Calu3 (cell line): ENCODE measurements at regions not wholly inside any gene's neighbourhood (a gene's known extent, or its start where the extent isn't known, plus 50 kb on each side); places are given as distances from the start of the nearest gene placed in this dataset.

ENCODE experiments used
- BruUV-seq: library from RNA; stranded (reverse); fragments of 400-500 nt; replicated peaks from 2 replicates; lab custom pipeline; 2021; lab: Mats Ljungman, UMichigan
- CTCF ChIA-PET: fragments of 300-600 bp; sonication (Branson Sonifier 250); formaldehyde crosslinking; loops from one replicate; lab custom pipeline; 2022; ENCODE audit warnings: antibody characterized with exemption; lab: Charles Lee
- DNase-seq: peaks from one replicate; pipeline ENCODE4 v3.0.0; 2022
- H3K27ac Mint-ChIP-seq: one replicate; pipeline ENCODE4 v1.8.0; 2022; ENCODE audit warnings: mixed read lengths; ENCODE audit not compliant: unreplicated experiment
- H3K27me3 Mint-ChIP-seq: one replicate; pipeline ENCODE4 v1.8.0; 2022; ENCODE audit warnings: mixed read lengths; ENCODE audit not compliant: unreplicated experiment
- H3K36me3 Mint-ChIP-seq: one replicate; pipeline ENCODE4 v1.8.0; 2022; ENCODE audit warnings: mild to moderate bottlenecking, moderate library complexity, mixed read lengths; ENCODE audit not compliant: insufficient read depth, unreplicated experiment
- H3K4me1 Mint-ChIP-seq: one replicate; pipeline ENCODE4 v1.8.0; 2022; ENCODE audit warnings: mild to moderate bottlenecking, low read depth, mixed read lengths; ENCODE audit not compliant: unreplicated experiment
- H3K4me3 Mint-ChIP-seq: one replicate; pipeline ENCODE4 v1.8.0; 2022; ENCODE audit warnings: mild to moderate bottlenecking, low read depth, moderate library complexity, mixed read lengths; ENCODE audit not compliant: unreplicated experiment
- H3K9me3 Mint-ChIP-seq: one replicate; pipeline ENCODE4 v1.8.0; 2022; ENCODE audit warnings: low read depth, mixed read lengths; ENCODE audit not compliant: unreplicated experiment
- intact Hi-C: fragments of 100-400 bp; cut with micrococcal nuclease; formaldehyde crosslinking; loops from one replicate; pipeline ENCODE4 v1.10.0; 2022; ENCODE audit not compliant: unreplicated experiment
- TF ChIP-seq, protein P1 (sequence below): fragments of 200-600 bp; IDR thresholded peaks from one replicate; pipeline ENCODE4 v1.8.0; 2022; ENCODE audit warnings: antibody characterized with exemption; ENCODE audit not compliant: unreplicated experiment

DNA sequence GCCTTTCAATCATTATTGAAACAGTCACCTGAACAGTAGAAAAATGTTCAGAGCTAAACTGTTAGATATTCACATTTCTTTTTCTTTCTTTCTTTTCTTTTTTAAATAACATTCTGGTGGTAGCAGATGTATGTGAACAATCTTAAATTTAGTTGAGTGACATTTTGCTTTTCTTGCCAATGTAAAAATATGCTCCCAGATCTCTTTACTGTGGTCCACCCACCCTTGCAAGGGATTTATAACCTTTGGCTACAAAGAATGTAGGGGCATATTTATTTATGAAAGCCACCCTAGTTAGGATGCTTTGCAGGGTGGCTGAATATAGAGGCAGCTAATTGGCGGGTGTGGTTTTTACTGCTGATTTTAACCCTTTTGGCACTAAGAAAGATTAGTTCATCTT lies 473.9 kb downstream of the MFSD1 start:
- H3K4me1 Mint-ChIP-seq: no peaks in the 10 kb centered on the region
- H3K36me3 Mint-ChIP-seq: no peaks in the 10 kb centered on the region
- DNase-seq: no peak
- CTCF ChIA-PET: no interaction called here
- no peak overlapping the region for H3K27ac Mint-ChIP-seq
- intact Hi-C loops: no loop called here
- no TSS peak for BruUV-seq
- no peak overlapping the region for H3K4me3 Mint-ChIP-seq
- H3K27me3 Mint-ChIP-seq: peaks cover 24% of the 10 kb centered on the region
- TF ChIP-seq, protein P1, sequence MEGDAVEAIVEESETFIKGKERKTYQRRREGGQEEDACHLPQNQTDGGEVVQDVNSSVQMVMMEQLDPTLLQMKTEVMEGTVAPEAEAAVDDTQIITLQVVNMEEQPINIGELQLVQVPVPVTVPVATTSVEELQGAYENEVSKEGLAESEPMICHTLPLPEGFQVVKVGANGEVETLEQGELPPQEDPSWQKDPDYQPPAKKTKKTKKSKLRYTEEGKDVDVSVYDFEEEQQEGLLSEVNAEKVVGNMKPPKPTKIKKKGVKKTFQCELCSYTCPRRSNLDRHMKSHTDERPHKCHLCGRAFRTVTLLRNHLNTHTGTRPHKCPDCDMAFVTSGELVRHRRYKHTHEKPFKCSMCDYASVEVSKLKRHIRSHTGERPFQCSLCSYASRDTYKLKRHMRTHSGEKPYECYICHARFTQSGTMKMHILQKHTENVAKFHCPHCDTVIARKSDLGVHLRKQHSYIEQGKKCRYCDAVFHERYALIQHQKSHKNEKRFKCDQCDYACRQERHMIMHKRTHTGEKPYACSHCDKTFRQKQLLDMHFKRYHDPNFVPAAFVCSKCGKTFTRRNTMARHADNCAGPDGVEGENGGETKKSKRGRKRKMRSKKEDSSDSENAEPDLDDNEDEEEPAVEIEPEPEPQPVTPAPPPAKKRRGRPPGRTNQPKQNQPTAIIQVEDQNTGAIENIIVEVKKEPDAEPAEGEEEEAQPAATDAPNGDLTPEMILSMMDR: no peak
- no peaks in the 10 kb centered on the region for H3K9me3 Mint-ChIP-seq

GRCh38 chr3:159277814-159278213 lies 476.0 kb downstream of the MFSD1 start:
- CTCF ChIA-PET: interaction anchor here (0.6 kb wide), 1 partner anchor 181 kb away, joined by 3 read pairs; no protein-coding TSS in a partner anchor

DNA sequence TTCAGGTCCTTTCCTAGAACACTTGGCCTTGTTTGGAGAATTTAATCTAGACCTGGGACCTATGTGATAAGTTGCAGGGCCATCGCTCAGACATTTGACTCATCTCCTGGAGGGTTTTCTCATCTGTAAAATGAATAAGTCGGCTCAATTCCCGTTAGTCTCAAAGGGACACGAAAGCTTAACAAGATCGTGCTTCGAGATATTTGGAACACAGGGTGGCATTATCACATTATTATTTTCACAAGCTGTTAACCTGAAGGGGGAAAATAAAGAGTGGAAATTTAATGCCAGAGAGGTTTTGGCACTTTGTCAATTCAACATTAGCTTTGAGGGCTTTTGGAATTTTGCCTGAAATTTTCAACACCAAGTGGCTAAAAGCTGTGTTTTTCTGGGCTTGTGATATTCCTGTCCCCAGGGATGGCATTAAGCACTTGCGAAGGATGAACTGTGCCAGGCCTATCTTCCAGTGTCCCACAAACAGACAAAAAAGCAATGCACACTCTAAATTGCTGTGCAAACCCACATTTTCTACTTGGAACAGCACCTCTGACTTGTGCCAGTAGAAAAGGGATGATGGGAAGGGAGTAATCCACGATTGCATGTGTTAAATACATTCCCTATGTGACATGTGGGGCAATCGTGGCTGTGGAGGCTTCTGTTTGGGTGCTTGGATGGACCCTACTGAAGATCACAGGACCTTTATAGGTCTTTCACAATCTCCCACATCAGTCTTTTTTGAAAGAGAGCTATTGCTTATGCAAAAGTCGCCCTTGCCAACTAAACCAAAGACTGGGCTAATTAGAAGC lies 478.7 kb downstream of the MFSD1 start:
- DNase-seq: no peak
- Mint-ChIP-seq H3K4me1 (no peaks in the 10 kb centered on the region), H3K27ac (no peak overlapping the region), H3K9me3 (no peaks in the 10 kb centered on the region), H3K27me3 (peaks cover 19% of the 10 kb centered on the region), H3K36me3 (no peaks in the 10 kb centered on the region), H3K4me3 (no peak overlapping the region)
- no TSS peak for BruUV-seq
- intact Hi-C loops: no loop called here
- TF ChIP-seq, protein P1: no peak
- CTCF ChIA-PET: interaction anchor here (0.9 kb wide), 1 partner anchor 357 kb away, joined by 3 read pairs; no protein-coding TSS in a partner anchor

More at GRCh38 chr3:159277814-159278213, 476.0 kb downstream of the MFSD1 start:
- TF ChIP-seq, protein P1: no peak
- Mint-ChIP-seq H3K27ac (no peak overlapping the region), H3K36me3 (no peaks in the 10 kb centered on the region), H3K4me3 (no peak overlapping the region), H3K4me1 (no peaks in the 10 kb centered on the region), H3K9me3 (no peaks in the 10 kb centered on the region), H3K27me3 (peaks cover 24% of the 10 kb centered on the region)
- no TSS peak for BruUV-seq
- DNase-seq: no peak
- intact Hi-C loops: no loop called here

DNA sequence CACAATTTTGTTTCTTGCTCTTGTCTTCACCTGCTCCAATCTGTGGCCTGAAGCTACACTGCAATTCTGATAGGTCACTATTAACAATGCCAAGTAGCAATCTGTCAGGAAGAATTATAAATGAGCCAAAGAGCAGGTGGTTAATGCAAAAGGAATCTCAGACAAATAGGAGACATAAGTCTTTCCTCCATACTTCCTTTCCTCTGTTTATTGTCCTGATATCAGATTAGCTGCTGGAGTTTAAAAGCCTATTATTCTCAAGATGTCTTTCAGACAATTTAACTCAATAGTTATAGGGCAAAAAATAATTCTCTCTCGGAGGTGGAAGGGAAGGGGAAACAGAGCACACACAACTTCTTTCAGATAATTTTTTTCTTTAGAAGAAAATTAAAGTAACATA lies 491.6 kb downstream of the MFSD1 start:
- intact Hi-C loops: no loop called here
- CTCF ChIA-PET: no interaction called here
- Mint-ChIP-seq H3K36me3 (no peaks in the 10 kb centered on the region), H3K4me1 (no peaks in the 10 kb centered on the region), H3K9me3 (peaks cover 3% of the 10 kb centered on the region), H3K27ac (no peak overlapping the region), H3K27me3 (no peaks in the 10 kb centered on the region), H3K4me3 (no peak overlapping the region)
- TF ChIP-seq, protein P1: no peak
- DNase-seq: no peak
- no TSS peak for BruUV-seq
